GM18511 (cell line): ENCODE measurements at regions not wholly inside any gene's neighbourhood (a gene's known extent, or its start where the extent isn't known, plus 50 kb on each side); places are given as distances from the start of the nearest gene placed in this dataset.
"Not testable (repeated sequence)": the region's sequence is repeated elsewhere in the genome, so short reads cannot be mapped to it uniquely, and the experiment has no call there.

Experiments used
- ATAC-seq: cut with Tn5 transposase; IDR thresholded peaks from one replicate; pipeline ENCODE4 v1.9.1; 2021; ENCODE audit warnings: mild to moderate bottlenecking, moderate library complexity; ENCODE audit not compliant: unreplicated experiment

DNA sequence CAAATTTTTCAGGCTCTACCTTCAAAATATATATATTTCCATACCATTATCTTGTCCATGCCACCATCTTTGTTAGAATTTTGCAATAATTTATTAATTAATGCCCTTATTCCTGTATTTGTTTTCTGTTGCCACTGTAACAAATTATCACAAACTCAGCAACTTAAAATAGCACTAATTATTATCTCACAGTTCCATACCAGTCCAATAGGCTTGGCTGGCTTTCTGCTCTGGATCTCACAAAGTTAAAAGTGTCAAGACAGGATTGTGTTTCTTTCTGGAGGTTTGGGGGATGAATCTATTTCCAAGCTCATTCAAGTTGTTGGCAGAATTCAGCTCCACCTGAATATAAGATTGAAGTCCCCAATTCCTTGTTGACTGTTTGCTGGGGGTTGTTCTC, 58.6 kb upstream of the SLC38A4 start:
- no peak for ATAC-seq

DNA sequence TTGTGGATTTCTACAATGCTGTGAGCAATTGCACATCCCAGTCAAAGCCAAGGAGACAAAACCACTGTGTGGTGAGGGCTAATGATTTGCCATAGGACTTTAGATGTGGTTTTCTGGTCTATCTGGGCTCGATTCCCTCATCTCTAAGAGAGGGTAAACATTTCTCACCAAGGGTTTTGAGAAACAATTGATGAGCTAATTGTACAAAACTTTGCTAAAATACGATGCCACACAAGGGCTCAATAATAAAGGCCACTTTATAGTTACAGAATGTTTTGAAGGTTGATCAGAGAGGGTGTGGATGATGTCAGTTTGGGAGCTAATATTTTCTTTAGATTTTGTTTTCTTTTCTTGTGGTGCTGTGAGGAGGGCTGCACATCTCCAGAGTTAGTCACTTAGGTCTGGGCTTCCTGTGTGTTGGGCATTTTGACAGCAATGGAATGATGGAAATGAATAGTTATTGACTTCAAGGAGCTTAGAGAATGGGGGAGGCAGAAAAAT, 60.8 kb upstream of the SLC38A4 start:
- ATAC-seq: no peak

- ATAC-seq: no peak
These were observed 62.1 kb upstream of the SLC38A4 start for GRCh38 chr12:46887870-46888269.

- ATAC-seq: no peak
These were observed 62.8 kb upstream of the SLC38A4 start for GRCh38 chr12:46888568-46888967.

- no peak for ATAC-seq
These were observed 65.5 kb upstream of the SLC38A4 start for GRCh38 chr12:46891306-46891705.

GRCh38 chr12:46892034-46892705, 66.4 kb upstream of the SLC38A4 start:
- no peak for ATAC-seq

- ATAC-seq: no peak
These were observed 67.1 kb upstream of the SLC38A4 start for GRCh38 chr12:46892887-46893286.

DNA sequence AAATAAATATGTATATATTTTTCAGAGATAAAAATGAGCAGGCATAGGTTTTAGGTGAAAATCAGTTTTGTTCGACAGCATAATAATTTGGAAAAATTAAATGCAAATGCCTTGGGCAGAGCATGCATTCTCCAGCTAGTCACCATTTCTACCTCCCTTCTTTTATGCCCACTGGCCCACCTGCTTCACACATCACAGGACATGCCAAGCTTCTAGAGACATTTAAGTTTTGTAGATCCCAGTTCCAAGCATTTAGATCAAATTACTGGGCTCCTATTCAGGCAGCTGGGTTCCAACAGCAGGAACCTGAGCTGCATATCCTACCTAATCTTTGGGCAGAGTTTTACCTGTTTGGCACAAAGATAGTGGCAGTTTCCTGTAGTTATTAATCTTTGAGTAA, 67.6 kb upstream of the SLC38A4 start:
- ATAC-seq: no peak

DNA sequence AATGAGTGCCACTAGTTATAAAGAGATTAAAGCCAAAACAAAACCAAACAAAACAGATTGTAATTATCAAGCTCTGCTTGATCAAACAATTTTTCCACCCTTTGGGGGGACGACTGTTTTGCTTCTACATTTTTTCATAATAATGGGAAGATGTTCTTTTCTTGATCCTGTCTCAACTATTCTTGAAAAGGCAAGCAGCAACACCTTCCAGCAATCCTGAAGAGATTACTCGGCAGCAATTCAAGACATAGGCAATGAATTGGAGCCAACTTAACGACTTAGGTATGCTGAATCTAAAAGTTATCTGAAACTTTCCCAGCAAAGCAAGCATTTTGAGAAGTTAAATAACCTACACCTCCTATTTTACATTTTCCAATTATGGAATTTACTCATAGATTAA, 69.9 kb upstream of the SLC38A4 start:
- ATAC-seq: no peak

DNA sequence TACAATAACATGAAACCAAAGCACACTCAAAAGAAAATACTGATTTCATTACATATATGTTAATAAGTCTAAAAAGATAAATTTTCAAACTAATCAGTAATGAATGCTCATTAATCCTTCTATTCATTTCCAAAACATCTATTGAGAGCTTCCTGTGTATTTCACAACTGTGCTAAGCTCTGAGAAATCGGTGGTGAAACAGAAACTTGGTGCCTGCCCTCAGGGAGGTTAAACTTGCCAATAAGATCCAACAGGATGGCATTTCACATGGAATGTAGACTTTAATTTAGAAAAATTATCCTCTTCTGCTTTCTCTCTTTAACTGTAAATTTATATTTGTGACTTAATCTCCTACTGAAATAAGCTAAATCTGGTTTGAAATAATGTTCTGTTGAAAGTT, 70.9 kb upstream of the SLC38A4 start:
- no peak for ATAC-seq

DNA sequence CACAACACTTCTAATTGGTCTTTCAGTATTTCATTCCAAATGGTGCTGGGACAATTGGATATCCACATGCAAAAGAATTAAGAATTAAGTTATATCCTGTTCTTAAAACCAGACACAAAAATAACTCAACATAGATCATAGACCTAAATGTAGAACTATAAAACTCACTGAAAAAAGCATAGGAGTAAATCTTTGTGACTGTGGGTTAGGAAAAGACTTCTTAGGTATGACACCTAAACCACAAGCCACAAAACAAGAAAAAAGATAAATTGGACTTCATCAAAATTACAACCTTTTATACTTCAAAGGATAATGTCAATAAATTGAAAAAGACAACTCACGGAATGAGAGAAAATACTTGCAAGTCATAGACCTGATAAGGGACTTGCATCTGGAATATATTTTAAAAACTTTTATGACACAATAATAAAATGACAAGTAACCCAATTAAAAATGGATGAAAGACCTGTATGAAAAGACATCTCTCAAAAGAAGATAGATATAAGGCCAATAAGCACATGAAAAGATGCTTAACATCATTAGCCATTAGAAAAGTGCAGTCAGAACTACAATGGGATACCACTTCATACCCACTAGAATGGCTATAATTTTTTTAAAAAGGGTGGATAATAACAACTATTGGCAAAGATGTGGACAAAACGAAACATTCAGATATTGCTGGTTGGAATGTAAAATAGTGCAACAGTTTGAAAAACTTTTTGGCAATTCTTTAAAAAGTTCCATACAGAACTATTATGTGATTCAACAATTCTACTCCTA, 72.5 kb upstream of the SLC38A4 start:
- ATAC-seq: no peak

DNA sequence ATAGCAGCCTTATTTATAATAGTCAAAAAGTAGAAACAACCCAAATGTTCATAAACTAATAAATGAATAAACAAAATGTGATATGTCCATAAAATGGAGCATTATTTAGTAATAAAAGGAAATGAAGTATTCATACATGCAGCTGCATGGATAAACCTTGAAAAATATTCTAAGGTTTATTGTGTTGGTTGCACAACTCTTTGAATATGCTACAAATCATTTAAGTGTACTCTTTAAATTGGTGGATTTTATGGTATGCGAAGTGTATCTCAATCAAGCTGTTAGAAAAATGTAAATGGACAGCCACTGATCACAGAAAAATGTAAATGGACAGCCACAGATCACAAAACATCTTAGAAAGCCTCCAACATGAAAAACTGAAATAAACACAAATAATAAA, 73.2 kb upstream of the SLC38A4 start:
- no peak for ATAC-seq

GRCh38 chr12:46900734-46901463, 75.1 kb upstream of the SLC38A4 start:
- no peak for ATAC-seq

DNA sequence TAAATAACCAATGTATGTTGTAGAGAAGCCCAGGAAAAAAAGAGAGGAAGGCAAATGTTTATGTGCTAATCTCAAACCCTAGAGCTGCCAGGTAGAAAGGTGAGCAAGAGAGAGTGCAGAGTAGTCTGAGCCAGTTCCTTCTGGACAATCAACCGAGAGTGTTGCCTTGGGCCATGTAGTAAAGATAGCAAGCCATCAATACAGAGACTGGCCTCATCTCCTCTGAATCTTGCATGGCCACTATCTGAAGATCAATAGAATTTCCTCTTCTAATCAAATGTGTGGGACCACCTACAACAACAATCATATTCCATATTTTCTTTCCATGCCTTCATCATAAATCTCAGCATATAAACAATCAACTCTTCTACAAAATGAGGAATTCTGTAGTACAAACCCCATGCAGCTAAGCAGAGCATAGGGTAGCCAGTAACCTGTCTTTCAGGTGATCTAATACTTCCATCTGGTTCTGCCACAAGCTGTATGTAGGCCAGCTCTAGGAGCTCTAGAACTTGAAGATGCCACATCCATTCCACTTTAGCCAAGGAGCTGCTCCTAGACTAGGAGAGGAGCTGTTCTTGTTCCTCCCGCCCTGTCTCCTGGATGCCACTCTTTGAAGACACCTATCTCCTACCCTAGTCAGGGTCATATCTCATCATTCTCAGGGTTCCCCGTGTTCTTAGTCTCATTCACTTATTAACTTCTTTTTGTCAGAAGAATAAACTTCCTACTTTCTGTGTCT, 75.8 kb upstream of the SLC38A4 start:
- no peak for ATAC-seq

GRCh38 chr12:46903058-46903457, 77.3 kb upstream of the SLC38A4 start:
- ATAC-seq: no peak

DNA sequence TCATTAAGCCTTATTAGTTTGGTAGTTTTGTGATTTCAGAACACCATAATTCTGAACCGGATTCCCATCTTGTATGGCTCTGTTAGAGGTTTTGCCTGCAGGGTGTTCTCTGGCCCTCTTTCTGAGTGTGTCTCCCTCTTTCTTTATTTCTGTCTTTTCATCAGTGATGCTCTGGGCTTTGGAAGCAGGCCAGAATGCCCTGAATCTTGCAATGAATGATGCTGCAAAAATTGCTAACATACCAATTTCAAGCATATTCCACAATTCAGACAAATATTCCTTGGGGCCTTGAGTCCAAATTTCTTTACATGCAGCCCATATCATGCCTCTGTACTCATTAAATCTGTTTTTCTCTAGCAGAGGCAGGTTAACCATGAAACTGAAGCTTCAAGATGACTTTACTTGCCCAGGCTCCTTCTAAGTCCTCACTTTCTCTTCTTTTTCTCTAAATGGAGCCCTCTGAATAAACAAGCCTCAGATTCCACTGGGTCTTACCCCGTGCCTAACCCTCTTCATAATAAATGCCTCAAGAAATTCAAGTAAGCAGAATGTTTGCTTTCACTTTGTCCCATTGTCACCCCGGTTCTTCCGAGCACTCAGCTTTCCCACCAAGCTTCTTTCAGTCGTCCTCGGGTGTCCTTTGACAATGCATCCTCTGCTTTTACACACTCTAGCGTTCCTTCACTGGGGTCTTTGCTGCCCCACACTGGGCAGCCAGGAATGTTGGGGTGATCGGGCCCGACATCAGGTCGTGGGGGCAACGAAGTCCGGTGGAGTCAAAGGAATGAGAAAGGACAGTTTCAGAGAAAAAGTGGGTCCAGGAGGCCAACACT, 78.8 kb upstream of the SLC38A4 start:
- no peak for ATAC-seq

- not testable (repeated sequence) for ATAC-seq
These were observed 79.4 kb upstream of the SLC38A4 start for GRCh38 chr12:46905239-46905627.

GRCh38 chr12:46907791-46908190, 82.0 kb upstream of the SLC38A4 start:
- no peak for ATAC-seq

DNA sequence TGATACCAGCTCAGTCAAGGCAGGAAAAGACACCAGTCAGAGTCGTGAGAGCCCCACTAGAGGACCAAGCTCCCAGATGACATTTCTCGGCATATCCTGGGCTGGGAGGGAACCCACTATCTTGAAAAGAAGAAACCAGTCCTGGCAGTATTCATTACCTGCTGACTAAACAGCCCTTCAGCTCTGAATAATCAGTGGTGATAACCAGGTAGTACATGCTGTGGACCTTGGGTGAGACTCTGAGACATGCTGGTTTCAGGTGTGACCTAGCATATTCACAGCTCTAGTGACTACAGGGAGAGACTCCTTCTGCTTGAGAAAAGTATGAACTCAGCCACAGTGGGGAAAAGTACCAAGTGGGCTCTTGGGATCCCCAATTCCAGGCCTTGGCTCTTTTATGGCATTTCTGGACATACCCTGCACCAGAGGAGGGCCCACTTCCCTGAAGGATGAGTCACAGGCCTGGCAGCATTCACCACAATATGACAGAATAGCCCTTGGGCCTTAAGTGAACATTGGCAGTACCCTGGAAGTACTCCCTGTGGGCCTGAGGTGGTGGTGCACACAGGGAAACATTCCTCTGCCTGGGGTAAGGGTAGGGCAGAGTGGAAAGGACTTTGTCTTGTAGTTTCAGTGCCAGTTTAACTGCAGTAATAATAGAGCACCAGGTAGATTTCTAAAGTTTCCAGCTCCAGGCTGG, 82.6 kb upstream of the SLC38A4 start:
- peak; percentile 41 for ATAC-seq
